HG03457 (cell line): ENCODE measurements at regions not wholly inside any gene's neighbourhood (a gene's known extent, or its start where the extent isn't known, plus 50 kb on each side); places are given as distances from the start of the nearest gene placed in this dataset.
"Not testable (repeated sequence)": the region's sequence is repeated elsewhere in the genome, so short reads cannot be mapped to it uniquely, and the experiment has no call there.

Source experiments
- ATAC-seq: cut with Tn5 transposase; IDR thresholded peaks from one replicate; pipeline ENCODE4 v1.9.1; 2021; ENCODE audit warnings: moderate number of reproducible peaks; ENCODE audit not compliant: unreplicated experiment

DNA sequence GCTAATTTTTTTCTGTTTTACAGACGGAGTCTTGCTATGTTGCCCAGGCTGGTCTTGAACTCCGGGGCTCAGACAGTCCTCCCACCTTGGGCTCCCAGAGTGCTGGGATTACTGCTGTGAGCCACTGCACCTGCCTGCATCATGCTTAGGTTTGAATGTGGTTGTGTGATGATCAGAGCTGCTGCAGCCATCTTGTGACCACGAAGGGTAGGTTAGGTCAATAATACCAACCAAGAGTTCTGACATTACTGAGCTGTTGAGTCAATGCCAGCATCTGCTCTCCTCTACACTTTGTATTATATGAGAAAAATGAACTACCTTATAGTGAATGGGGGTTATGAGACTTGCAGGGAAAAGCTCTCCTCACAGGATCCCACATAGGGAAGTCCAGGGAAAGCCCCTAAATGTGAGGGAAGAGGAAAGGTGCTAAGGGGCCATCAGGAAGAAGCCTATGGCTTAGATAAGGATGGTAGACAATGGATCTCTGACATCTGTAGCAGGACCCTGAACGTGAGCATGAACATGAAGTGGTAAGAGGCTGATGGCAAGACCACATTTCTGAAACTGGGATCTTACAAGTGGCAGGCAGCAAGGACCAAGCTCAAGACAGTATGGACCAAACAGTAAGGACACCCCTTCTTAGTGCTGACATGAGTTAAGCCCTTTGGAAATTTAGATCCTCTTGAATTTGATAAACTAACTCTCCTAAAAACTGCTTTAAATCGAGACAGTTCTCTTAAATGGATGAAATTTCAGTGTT is 75.7 kb upstream of the ZNF169 start:
- no peak for ATAC-seq

DNA sequence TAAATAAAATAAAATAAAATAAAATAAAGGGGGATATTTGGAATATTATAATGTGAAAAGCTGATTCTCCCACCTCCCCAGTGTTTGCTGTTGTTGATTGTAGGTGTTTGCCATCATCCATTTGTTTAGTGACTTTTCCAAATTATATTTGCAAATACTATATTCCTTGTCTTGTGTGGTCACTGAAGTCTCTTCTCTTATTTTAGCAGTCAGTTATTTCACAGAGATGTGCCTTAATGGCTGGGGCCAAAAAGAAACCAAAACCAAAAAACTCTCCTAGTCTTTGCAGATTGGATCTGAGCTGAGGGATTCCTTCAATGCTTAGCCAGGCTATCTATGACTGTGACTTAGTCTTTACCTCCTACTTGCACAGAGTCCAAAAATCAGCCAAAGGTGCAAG is 70.9 kb upstream of the ZNF169 start:
- ATAC-seq = no peak

DNA sequence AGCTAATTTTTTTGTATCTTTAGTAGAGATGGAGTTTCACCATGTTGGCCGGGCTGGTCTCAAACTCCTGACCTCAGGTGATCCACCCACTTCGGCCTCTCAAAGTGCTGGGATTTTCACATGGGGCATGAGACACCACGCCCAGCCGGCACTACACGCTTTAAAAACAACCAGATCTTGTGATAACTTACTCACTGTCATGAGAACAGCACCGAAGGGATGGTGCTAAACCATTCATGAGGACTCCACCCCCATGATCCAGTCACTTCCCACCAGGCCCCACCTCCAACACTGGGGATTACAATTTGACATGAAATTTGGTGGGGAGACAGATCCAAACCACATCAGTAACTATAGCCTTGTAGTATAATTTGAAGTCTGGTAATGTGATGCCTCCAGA is 67.4 kb upstream of the ZNF169 start:
- ATAC-seq = not testable (repeated sequence)

DNA sequence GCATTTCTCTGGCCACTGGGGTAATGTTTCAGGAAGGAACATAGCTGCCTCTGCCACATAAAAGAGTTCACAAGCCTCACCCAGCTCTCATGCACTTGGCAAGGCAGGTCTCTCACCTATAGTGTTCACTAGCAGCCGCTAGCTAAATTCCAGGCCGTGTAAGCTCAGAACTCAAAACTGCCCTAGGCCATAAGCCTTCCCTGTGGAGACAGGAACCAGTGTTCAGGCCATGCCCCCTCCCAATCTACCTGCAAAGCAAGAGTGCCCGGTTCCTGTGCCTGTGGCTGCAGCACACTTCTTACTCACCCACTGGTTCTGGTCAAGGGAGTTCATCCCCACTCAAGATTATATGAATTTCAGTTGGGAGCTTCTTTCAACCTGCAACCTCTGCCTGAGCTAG is 60.7 kb upstream of the ZNF169 start:
- ATAC-seq = no peak

DNA sequence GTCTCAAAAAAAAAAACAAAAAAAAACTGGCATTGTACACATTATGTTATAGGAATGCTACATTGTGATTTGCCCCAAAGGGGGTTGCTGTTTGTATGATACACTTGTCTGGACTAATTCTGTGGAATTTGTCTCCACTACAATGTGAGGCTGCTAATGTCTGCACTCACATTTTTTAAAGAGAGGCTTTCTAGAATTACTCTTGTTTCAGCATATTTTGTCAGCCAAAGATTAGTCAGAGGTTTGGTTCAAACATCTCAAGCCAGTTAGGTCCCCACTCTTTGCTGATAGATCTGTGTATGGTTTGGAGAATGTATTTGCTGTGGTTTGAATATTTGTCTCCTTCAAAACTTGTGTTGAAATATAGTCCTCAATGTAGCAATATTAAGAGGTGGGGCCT is 59.3 kb upstream of the ZNF169 start:
- no peak for ATAC-seq

DNA sequence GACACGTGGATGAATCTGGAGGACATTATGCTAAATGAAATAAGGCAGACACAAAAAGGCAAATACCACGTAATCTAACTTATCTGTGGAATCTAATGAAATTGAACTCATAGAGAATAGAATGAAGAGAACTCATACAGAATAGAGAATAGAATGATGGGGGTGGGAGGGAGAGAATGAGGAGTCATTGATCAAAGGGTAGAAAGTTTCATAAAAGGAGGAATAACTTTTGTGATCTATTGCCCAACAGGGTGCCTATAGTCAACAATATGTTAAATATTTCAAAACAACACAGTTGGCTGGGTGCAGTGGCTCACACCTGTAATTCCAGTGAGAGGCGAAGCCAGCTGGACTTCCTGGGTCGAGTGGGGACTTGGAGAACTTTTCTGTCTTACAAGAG is 54.9 kb upstream of the ZNF169 start:
- no peak for ATAC-seq

DNA sequence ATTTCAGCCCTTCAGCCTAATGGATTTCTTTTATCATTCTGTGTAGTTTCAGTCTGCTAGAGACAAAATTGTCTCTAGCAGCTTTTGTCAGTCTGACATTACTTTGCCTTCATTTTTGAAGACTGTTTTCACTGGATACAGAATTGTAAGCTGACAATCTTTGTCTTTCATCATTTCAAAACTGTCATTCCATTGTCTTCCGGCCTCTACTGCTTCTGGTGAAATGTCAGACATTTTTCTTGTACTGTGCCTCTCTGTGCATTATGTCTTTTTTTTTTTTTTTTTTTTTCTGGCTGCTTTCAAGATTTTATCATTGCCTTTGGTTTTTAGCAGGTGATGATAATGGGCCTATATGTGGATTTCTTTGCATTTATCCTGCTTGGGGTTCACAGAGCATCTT is 51.3 kb upstream of the ZNF169 start:
- ATAC-seq = no peak
